ENCODE measurements at regions not wholly inside any gene's neighbourhood (a gene's known extent, or its start where the extent isn't known, plus 50 kb on each side); places are given as distances from the start of the nearest gene placed in this dataset.
"Not testable (repeated sequence)": the region's sequence is repeated elsewhere in the genome, so short reads cannot be mapped to it uniquely, and the experiment has no call there.

DNA sequence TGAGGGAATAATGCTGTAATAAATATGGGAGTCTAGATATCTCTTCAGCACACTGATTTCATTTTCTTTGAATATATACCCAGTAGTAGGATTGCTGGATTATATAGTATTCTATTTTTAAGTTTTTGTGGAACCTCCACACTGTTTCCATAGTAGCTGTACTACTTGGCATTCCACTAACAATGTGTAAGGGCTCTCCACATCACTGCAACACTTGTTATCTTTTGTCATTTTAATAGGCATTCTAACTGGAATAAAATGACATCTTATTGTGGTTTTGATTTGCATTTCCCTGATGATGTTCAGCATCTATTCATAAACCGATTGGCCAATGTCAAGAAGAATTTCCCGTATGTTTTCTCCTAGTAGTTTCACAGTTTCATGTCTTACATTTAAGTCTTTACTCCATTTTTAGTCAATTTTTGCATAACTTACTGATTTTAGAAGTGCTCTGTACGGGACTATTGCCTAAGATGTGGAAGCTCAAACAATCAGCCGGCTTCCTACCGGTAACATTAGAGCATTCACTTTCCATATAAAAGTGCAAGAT, 1078.8 kb downstream of the TAF11L14 start:
- CTCF ChIA-PET, result interaction anchor here (1.2 kb wide), 1 partner anchor 14 kb away, joined by 4 read pairs; no protein-coding TSS in a partner anchor
- H3K36me3 Mint-ChIP-seq, result no peaks in the 10 kb centered on the region
- H3K27me3 Mint-ChIP-seq, result no peaks in the 10 kb centered on the region
- no peak for DNase-seq
- no peak overlapping the region for H3K4me3 Mint-ChIP-seq
- H3K27ac Mint-ChIP-seq, result no peak overlapping the region
- H3K9me3 Mint-ChIP-seq, result peaks cover 5% of the 10 kb centered on the region
- intact Hi-C loops (cut with micrococcal nuclease), result no loop called here
- POLR2A ChIA-PET, result no interaction called here
- H3K4me1 Mint-ChIP-seq (ENCODE audit: low read depth), result no peaks in the 10 kb centered on the region

GRCh38 chr5:18720002-18720401, 1085.7 kb downstream of the TAF11L14 start:
- POLR2A ChIA-PET, result no interaction called here
- intact Hi-C loops (cut with micrococcal nuclease), result no loop called here
- CTCF ChIA-PET, result no interaction called here

DNA sequence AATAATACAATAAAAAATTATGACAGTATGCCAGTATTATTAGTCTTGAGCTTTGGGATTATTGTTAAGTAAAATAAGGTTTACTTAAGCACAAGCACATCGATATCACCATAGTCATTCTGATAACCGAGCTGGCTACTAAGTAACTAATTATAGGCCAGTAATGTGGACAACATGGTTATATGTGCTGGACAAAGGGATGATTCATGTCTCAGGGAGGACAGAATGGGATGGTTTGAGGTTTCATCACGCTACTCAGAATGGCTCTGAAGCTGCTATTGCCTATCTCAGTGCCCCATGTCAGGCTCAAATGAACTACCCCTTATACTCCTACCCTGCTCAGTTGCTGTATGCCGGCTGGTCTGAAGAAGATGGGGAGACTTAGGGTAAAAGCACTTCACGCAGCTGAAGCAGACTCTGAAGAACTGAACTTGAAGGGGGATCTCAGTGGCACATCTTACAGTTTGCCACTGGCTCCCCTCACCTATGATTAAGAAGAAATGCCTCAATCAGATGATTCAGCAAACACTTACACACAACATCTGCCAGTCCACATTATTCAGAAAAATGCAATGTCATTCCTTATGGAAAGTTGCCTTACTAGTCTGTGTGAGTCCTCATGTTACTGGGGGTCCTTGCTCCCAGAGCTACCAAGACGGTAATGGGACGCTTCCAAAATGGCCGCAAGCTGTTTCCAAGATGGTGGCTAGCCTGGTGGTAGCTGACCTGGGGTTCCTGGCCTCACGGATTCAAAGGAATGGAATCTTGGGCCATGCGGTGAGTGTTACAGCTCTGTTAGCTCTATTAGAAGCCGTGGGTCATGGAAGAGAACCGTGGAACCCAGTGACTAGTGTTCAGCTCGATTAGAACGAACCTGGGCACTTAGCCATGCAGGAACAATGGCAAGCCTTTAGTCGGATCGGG, 1098.6 kb downstream of the TAF11L14 start:
- no peaks in the 10 kb centered on the region for H3K9me3 Mint-ChIP-seq
- POLR2A ChIA-PET, result no interaction called here
- intact Hi-C loops (cut with micrococcal nuclease), result no loop called here
- no peak overlapping the region for H3K4me3 Mint-ChIP-seq
- CTCF ChIA-PET, result no interaction called here
- peaks cover 5% of the 10 kb centered on the region for H3K4me1 Mint-ChIP-seq (ENCODE audit: low read depth)
- no peak for DNase-seq
- no peaks in the 10 kb centered on the region for H3K27me3 Mint-ChIP-seq
- peaks cover 22% of the 10 kb centered on the region for H3K36me3 Mint-ChIP-seq
- no peak overlapping the region for H3K27ac Mint-ChIP-seq

More at GRCh38 chr5:18720002-18720401, 1085.7 kb downstream of the TAF11L14 start:
- no peak overlapping the region for H3K27ac Mint-ChIP-seq
- H3K4me1 Mint-ChIP-seq (ENCODE audit: low read depth), result peaks cover 5% of the 10 kb centered on the region
- H3K4me3 Mint-ChIP-seq, result no peak overlapping the region
- H3K36me3 Mint-ChIP-seq, result no peaks in the 10 kb centered on the region
- no peaks in the 10 kb centered on the region for H3K27me3 Mint-ChIP-seq
- H3K9me3 Mint-ChIP-seq, result no peaks in the 10 kb centered on the region
- no peak for DNase-seq

DNA sequence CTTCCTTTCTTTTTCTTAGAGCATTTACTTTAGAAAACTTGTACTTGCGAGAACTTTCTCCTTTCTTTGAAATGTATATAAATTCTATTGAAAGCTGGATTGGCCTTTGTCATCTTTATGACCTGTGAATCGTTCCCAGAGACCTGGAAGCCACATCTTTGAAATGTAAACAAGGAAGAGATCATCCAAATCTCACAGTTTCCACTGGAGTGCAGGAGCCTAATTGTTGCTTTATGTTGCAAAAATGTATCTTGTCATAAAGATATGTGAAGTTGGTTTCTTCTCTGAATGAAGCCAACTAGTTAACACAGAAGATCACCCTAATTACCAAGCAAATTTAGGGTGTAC, 1101.8 kb downstream of the TAF11L14 start:
- Mint-ChIP-seq H3K27ac (no peak overlapping the region), H3K4me1 (ENCODE audit: low read depth) (peaks cover 25% of the 10 kb centered on the region), H3K27me3 (no peaks in the 10 kb centered on the region), H3K4me3 (no peak overlapping the region), H3K36me3 (peaks cover 21% of the 10 kb centered on the region), H3K9me3 (no peaks in the 10 kb centered on the region)
- intact Hi-C loops (cut with micrococcal nuclease), result no loop called here
- DNase-seq, result no peak
- POLR2A ChIA-PET, result no interaction called here
- CTCF ChIA-PET, result no interaction called here

GRCh38 chr5:18736736-18737135, 1102.5 kb downstream of the TAF11L14 start:
- H3K27ac Mint-ChIP-seq; H3K27me3 Mint-ChIP-seq; POLR2A ChIA-PET; H3K9me3 Mint-ChIP-seq; intact Hi-C loops (cut with micrococcal nuclease); CTCF ChIA-PET; H3K4me3 Mint-ChIP-seq; DNase-seq: not testable (repeated sequence)
- Mint-ChIP-seq H3K4me1 (ENCODE audit: low read depth) (peaks cover 31% of the 10 kb centered on the region), H3K36me3 (peaks cover 19% of the 10 kb centered on the region)

DNA sequence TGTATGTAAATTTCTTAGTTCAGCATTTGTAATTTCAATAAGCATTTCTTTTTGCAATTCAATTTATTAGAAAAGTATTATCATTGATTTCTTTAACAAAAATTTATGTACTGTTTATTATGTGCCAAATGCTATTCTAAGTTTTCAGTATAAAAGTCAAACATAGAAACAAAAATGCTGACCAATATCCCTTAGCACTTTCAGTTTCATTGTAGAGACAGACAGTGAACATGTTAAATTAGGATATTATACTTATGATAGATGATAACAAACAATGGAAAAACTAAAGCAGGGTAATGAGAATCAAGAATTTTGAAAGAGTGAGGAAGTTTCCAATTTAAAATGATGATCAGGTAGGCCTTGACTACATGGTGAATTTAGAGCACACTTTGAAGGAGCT, 1106.0 kb downstream of the TAF11L14 start:
- intact Hi-C loops (cut with micrococcal nuclease), result no loop called here
- no peak overlapping the region for H3K27ac Mint-ChIP-seq
- H3K27me3 Mint-ChIP-seq, result no peaks in the 10 kb centered on the region
- peaks cover 56% of the 10 kb centered on the region for H3K4me1 Mint-ChIP-seq (ENCODE audit: low read depth)
- CTCF ChIA-PET, result no interaction called here
- H3K4me3 Mint-ChIP-seq, result no peak overlapping the region
- POLR2A ChIA-PET, result no interaction called here
- peaks cover 9% of the 10 kb centered on the region for H3K36me3 Mint-ChIP-seq
- DNase-seq, result no peak
- H3K9me3 Mint-ChIP-seq, result no peaks in the 10 kb centered on the region

DNA sequence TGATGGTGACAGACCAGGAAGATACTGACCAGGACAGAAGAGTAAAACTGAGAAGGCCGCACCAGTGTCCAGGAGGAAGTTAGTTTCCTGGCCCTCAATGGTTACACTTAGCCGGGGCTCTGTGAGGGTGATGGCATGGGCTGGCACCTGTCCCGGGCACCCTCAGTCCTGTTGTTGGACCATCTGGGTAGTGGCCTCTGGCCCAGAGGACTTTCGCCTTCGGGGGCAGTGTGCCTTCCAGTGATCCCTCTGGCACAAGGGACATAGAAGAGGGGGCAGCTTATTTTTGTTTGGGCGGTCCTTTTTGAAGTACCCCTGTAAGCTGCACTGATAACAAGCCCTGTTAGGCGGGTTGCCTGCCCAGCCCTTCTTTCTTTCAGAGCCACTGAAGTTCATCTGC, 1108.6 kb downstream of the TAF11L14 start:
- no peak for DNase-seq
- H3K27me3 Mint-ChIP-seq, result no peaks in the 10 kb centered on the region
- no peak overlapping the region for H3K4me3 Mint-ChIP-seq
- peaks cover 6% of the 10 kb centered on the region for H3K9me3 Mint-ChIP-seq
- intact Hi-C loops (cut with micrococcal nuclease), result no loop called here
- POLR2A ChIA-PET, result no interaction called here
- peaks cover 66% of the 10 kb centered on the region for H3K4me1 Mint-ChIP-seq (ENCODE audit: low read depth)
- no peak overlapping the region for H3K27ac Mint-ChIP-seq
- H3K36me3 Mint-ChIP-seq, result peaks cover 7% of the 10 kb centered on the region
- CTCF ChIA-PET, result no interaction called here

GRCh38 chr5:18744441-18744840, 1110.2 kb downstream of the TAF11L14 start:
- H3K27me3 Mint-ChIP-seq, result no peaks in the 10 kb centered on the region
- peaks cover 9% of the 10 kb centered on the region for H3K9me3 Mint-ChIP-seq
- peaks cover 59% of the 10 kb centered on the region for H3K4me1 Mint-ChIP-seq (ENCODE audit: low read depth)
- POLR2A ChIA-PET, result no interaction called here
- CTCF ChIA-PET, result no interaction called here
- peak; percentile 56 for DNase-seq
- H3K27ac Mint-ChIP-seq, result peak overlapping the region; percentile 84
- peaks cover 5% of the 10 kb centered on the region for H3K36me3 Mint-ChIP-seq
- H3K4me3 Mint-ChIP-seq, result peak overlapping the region; percentile 85
- intact Hi-C loops (cut with micrococcal nuclease), result no loop called here

DNA sequence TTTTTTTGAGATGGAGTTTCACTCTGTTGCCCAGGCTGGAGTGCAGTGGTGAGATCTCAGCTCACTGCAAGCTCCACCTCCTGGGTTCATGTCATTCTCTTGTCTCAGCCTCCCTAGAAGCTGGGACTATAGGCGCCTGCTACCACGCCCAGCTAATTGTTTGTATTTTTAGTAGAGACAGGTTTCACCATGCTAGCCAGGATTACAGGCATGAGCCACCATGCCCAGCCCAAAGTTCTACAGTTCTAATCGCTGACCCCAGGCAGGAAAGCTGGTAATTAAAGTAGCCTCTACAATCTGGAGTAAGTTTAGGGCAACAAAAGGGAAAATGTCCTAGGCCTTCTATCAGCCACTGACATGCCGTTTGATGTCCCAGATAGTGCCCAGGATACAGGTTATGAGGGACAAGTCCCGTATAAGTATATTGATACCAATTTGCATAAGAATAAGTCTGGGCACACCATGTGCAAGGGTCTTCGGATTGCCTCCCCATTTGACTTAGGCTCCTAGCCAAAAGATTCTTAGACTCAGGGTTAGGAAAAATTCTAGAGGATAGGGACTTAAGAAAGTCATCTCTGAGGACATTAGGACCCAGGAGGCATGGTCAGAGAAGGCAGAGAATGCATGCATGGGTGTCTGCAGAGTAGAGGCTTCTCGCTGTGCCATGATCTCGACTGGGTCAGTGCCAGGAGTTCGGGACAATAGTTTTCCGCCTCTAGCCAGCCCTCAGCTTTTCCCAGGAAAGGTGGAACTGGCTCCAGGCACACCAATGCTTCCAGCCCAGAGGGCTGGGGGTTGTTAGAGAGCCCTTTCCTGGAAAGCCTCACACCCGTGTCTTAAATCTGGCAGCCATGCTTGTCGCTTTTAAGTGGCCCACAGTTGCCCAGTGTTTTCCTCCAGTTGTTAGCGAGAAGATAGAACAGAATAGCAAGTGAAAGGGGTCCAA, 1111.1 kb downstream of the TAF11L14 start:
- DNase-seq, result peak; percentile 60
- peaks cover 65% of the 10 kb centered on the region for H3K4me1 Mint-ChIP-seq (ENCODE audit: low read depth)

GRCh38 chr5:18745988-18746615, 1111.8 kb downstream of the TAF11L14 start:
- peaks cover 57% of the 10 kb centered on the region for H3K4me1 Mint-ChIP-seq (ENCODE audit: low read depth)
- CTCF ChIA-PET, result no interaction called here
- intact Hi-C loops (cut with micrococcal nuclease), result loop anchor here (1.0 to 2.0 kb wide), 2 partner anchors 15 to 48 kb away; no protein-coding TSS in a partner anchor

More for the DNA sequence above, 1111.1 kb downstream of the TAF11L14 start:
- H3K27ac Mint-ChIP-seq, result peak overlapping the region; percentile 84
- peaks cover 5% of the 10 kb centered on the region for H3K36me3 Mint-ChIP-seq
- H3K27me3 Mint-ChIP-seq, result no peaks in the 10 kb centered on the region
- H3K9me3 Mint-ChIP-seq, result peaks cover 9% of the 10 kb centered on the region
- intact Hi-C loops (cut with micrococcal nuclease), result no loop called here
- H3K4me3 Mint-ChIP-seq, result peak overlapping the region; percentile 85
- CTCF ChIA-PET, result no interaction called here
- POLR2A ChIA-PET, result interaction anchor here (0.7 kb wide), 1 partner anchor 16 kb away, joined by 3 read pairs; no protein-coding TSS in a partner anchor

GRCh38 chr5:18749763-18750162, 1115.5 kb downstream of the TAF11L14 start:
- no peaks in the 10 kb centered on the region for H3K27me3 Mint-ChIP-seq
- H3K4me3 Mint-ChIP-seq, result no peak overlapping the region
- H3K36me3 Mint-ChIP-seq, result no peaks in the 10 kb centered on the region
- peaks cover 9% of the 10 kb centered on the region for H3K9me3 Mint-ChIP-seq
- intact Hi-C loops (cut with micrococcal nuclease), result no loop called here
- ChIA-PET POLR2A (no interaction called here), CTCF (no interaction called here)
- peaks cover 42% of the 10 kb centered on the region for H3K4me1 Mint-ChIP-seq (ENCODE audit: low read depth)
- DNase-seq, result peak; percentile 50
- no peak overlapping the region for H3K27ac Mint-ChIP-seq

More at GRCh38 chr5:18745988-18746615, 1111.8 kb downstream of the TAF11L14 start:
- Mint-ChIP-seq H3K36me3 (peaks cover 5% of the 10 kb centered on the region), H3K4me3 (peak overlapping the region; percentile 85), H3K27me3 (no peaks in the 10 kb centered on the region), H3K9me3 (peaks cover 9% of the 10 kb centered on the region), H3K27ac (peak overlapping the region; percentile 84)
- POLR2A ChIA-PET, result interaction anchor here (0.9 kb wide), 1 partner anchor 16 kb away, joined by 3 read pairs; no protein-coding TSS in a partner anchor
- peak; percentile 49 for DNase-seq

GRCh38 chr5:18752317-18752716, 1118.1 kb downstream of the TAF11L14 start:
- Mint-ChIP-seq H3K4me3 (no peak overlapping the region), H3K27me3 (no peaks in the 10 kb centered on the region), H3K27ac (no peak overlapping the region), H3K36me3 (no peaks in the 10 kb centered on the region), H3K4me1 (ENCODE audit: low read depth) (peaks cover 29% of the 10 kb centered on the region), H3K9me3 (peaks cover 8% of the 10 kb centered on the region)
- CTCF ChIA-PET, result no interaction called here
- POLR2A ChIA-PET, result no interaction called here
- intact Hi-C loops (cut with micrococcal nuclease), result loop anchor here (1.0 kb wide), 1 partner anchor 8 kb away; no protein-coding TSS in a partner anchor
- DNase-seq, result no peak

Measured in activated CD4-positive, alpha-beta memory T cell treated with anti-CD3 and anti-CD28 coated beads for 36 hours (primary cell).